Embryonic facial prominence (tissue), 1 donor: ENCODE measurements at regions not wholly inside any gene's neighbourhood (a gene's known extent, or its start where the extent isn't known, plus 50 kb on each side); places are given as distances from the start of the nearest gene placed in this dataset.
"Not testable (repeated sequence)": the region's sequence is repeated elsewhere in the genome, so short reads cannot be mapped to it uniquely, and the experiment has no call there.

ENCODE experiments used
- DNase-seq: peaks from one replicate; pipeline ENCODE4 v3.0.0-alpha.2; 2016; ENCODE audit errors: extremely low spot score

GRCh38 chr7:65621580-65622201 is 248.0 kb downstream of the ZNF92 start:
- DNase-seq: not testable (repeated sequence)

GRCh38 chr7:65631236-65631635 is 241.6 kb upstream of the VKORC1L1 start:
- not testable (repeated sequence) for DNase-seq

GRCh38 chr7:65633587-65634404 is 239.1 kb upstream of the VKORC1L1 start:
- not testable (repeated sequence) for DNase-seq

- not testable (repeated sequence) for DNase-seq
Observed at GRCh38 chr7:65638918-65639317, 234.0 kb upstream of the VKORC1L1 start.

GRCh38 chr7:65639717-65640116 is 233.2 kb upstream of the VKORC1L1 start:
- not testable (repeated sequence) for DNase-seq

- DNase-seq: not testable (repeated sequence)
Observed at GRCh38 chr7:65643498-65643897, 229.4 kb upstream of the VKORC1L1 start.

- DNase-seq: not testable (repeated sequence)
Observed at GRCh38 chr7:65647153-65647964, 225.5 kb upstream of the VKORC1L1 start.

GRCh38 chr7:65651174-65651573 is 221.7 kb upstream of the VKORC1L1 start:
- DNase-seq: not testable (repeated sequence)

- not testable (repeated sequence) for DNase-seq
Observed at GRCh38 chr7:65651826-65652592, 220.9 kb upstream of the VKORC1L1 start.

- not testable (repeated sequence) for DNase-seq
Observed at GRCh38 chr7:65652669-65653068, 220.2 kb upstream of the VKORC1L1 start.

- not testable (repeated sequence) for DNase-seq
Observed at GRCh38 chr7:65656494-65657188, 216.2 kb upstream of the VKORC1L1 start.

GRCh38 chr7:65683362-65683761 is 189.5 kb upstream of the VKORC1L1 start:
- not testable (repeated sequence) for DNase-seq

GRCh38 chr7:65699026-65699714 is 173.7 kb upstream of the VKORC1L1 start:
- not testable (repeated sequence) for DNase-seq

- DNase-seq: not testable (repeated sequence)
Observed at GRCh38 chr7:65699715-65700356, 173.0 kb upstream of the VKORC1L1 start.

- DNase-seq: not testable (repeated sequence)
Observed at GRCh38 chr7:65719123-65719798, 153.6 kb upstream of the VKORC1L1 start.

- no peak for DNase-seq
Observed at GRCh38 chr7:65722361-65722792, 150.5 kb upstream of the VKORC1L1 start.

- DNase-seq: not testable (repeated sequence)
Observed at GRCh38 chr7:65727182-65727581, 145.7 kb upstream of the VKORC1L1 start.

- no peak for DNase-seq
Observed at GRCh38 chr7:65731129-65731528, 141.7 kb upstream of the VKORC1L1 start.

- DNase-seq: no peak
Observed at GRCh38 chr7:65731562-65732035, 141.3 kb upstream of the VKORC1L1 start.
